NCI-H526 (cell line): ENCODE measurements at regions not wholly inside any gene's neighbourhood (a gene's known extent, or its start where the extent isn't known, plus 50 kb on each side); places are given as distances from the start of the nearest gene placed in this dataset.

ENCODE experiments used
- DNase-seq, 2 experiments: peaks; one replicate each; lab custom pipeline; 2025; lab: John Stamatoyannopoulos, UW

- no peak for DNase-seq
These were observed 445.0 kb upstream of the DAB1 start for GRCh38 chr1:57868908-57869307.

GRCh38 chr1:57868239-57868638, 444.4 kb upstream of the DAB1 start:
- no peak for DNase-seq

- no peak for DNase-seq
These were observed 443.1 kb upstream of the DAB1 start for GRCh38 chr1:57866998-57867397.

- DNase-seq = no peak
These were observed 437.2 kb upstream of the DAB1 start for GRCh38 chr1:57860931-57861565.

GRCh38 chr1:57860325-57860724, 436.5 kb upstream of the DAB1 start:
- DNase-seq = no peak

GRCh38 chr1:57858740-57859139, 434.9 kb upstream of the DAB1 start:
- DNase-seq = no peak

GRCh38 chr1:57857809-57858208, 433.9 kb upstream of the DAB1 start:
- no peak for DNase-seq

- DNase-seq = no peak
These were observed 430.6 kb upstream of the DAB1 start for GRCh38 chr1:57854436-57854835.

- DNase-seq = no peak
These were observed 426.5 kb upstream of the DAB1 start for GRCh38 chr1:57850176-57850940.

GRCh38 chr1:57848406-57848805, 424.5 kb upstream of the DAB1 start:
- no peak for DNase-seq

GRCh38 chr1:57845041-57845440, 421.2 kb upstream of the DAB1 start:
- no peak for DNase-seq

GRCh38 chr1:57844382-57844980, 420.6 kb upstream of the DAB1 start:
- DNase-seq = no peak

- DNase-seq = no peak
These were observed 419.9 kb upstream of the DAB1 start for GRCh38 chr1:57843760-57844159.

GRCh38 chr1:57839526-57839925, 415.7 kb upstream of the DAB1 start:
- DNase-seq = peak in 1 of 2 experiments; percentile 3

GRCh38 chr1:57839067-57839466, 415.2 kb upstream of the DAB1 start:
- no peak for DNase-seq

- no peak for DNase-seq
These were observed 411.8 kb upstream of the DAB1 start for GRCh38 chr1:57835620-57836019.

- no peak for DNase-seq
These were observed 409.4 kb upstream of the DAB1 start for GRCh38 chr1:57833296-57833695.

GRCh38 chr1:57832612-57833011, 408.8 kb upstream of the DAB1 start:
- no peak for DNase-seq

- no peak for DNase-seq
These were observed 407.8 kb upstream of the DAB1 start for GRCh38 chr1:57831624-57832023.

- DNase-seq = no peak
These were observed 402.7 kb upstream of the DAB1 start for GRCh38 chr1:57826535-57826934.

- DNase-seq = no peak
These were observed 400.7 kb upstream of the DAB1 start for GRCh38 chr1:57824535-57824934.

- DNase-seq = no peak
These were observed 396.7 kb upstream of the DAB1 start for GRCh38 chr1:57820356-57821095.

GRCh38 chr1:57819893-57820292, 396.0 kb upstream of the DAB1 start:
- no peak for DNase-seq
